ENCODE measurements at regions not wholly inside any gene's neighbourhood (a gene's known extent, or its start where the extent isn't known, plus 50 kb on each side); places are given as distances from the start of the nearest gene placed in this dataset.
A peak's percentile ranks its signal among the peaks of the same experiment; 100 is the strongest.

DNA sequence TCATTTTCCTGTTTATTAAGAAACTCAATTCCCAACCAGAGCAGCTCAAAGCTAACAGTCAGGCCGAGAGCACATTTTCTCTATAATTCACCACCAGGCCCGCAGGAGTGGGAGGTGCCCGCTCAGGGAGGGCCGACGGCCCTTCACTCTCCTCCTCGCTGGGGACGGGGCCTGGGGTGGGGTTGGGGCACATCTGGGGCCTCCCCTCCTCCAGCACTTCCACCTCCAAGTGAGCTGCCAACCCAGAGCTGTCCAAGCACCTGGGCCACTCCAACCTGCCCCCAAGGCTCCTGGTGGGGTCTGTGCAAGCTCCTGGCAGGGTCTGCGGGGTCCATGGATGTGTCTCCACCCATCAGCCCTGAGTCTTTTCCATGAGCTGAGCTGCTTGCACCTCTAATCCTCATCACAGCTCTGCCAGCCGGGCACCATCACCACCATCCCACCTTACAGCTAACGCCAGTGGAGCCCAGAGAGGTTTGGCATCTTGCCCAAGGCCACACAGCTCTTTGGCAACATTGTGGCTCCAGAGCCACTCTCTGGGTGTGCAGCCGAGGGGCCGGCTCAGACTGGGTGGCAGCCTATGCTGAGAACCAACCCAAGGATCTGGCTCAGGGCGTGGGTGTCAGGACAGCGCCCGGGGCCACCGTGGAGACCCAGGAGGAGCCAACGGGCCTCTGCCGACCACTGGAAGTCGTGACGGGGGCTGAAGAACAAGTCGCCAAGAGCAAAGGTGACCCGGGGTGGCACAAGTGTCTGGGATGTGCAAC, 193.5 kb downstream of the BRD1 start:
- no peak for DNase-seq (ENCODE audit: low read depth)
- TF ChIP-seq, protein P1, sequence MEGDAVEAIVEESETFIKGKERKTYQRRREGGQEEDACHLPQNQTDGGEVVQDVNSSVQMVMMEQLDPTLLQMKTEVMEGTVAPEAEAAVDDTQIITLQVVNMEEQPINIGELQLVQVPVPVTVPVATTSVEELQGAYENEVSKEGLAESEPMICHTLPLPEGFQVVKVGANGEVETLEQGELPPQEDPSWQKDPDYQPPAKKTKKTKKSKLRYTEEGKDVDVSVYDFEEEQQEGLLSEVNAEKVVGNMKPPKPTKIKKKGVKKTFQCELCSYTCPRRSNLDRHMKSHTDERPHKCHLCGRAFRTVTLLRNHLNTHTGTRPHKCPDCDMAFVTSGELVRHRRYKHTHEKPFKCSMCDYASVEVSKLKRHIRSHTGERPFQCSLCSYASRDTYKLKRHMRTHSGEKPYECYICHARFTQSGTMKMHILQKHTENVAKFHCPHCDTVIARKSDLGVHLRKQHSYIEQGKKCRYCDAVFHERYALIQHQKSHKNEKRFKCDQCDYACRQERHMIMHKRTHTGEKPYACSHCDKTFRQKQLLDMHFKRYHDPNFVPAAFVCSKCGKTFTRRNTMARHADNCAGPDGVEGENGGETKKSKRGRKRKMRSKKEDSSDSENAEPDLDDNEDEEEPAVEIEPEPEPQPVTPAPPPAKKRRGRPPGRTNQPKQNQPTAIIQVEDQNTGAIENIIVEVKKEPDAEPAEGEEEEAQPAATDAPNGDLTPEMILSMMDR (IDR thresholded peaks at IDR 0.05; ENCODE audit: control insufficient read depth, insufficient read depth, low read depth, low read length, missing control alignments), result no peak
- H3K4me3 ChIP-seq (ENCODE audit: control insufficient read depth, low read depth, low read length), result no peak overlapping the region

DNA sequence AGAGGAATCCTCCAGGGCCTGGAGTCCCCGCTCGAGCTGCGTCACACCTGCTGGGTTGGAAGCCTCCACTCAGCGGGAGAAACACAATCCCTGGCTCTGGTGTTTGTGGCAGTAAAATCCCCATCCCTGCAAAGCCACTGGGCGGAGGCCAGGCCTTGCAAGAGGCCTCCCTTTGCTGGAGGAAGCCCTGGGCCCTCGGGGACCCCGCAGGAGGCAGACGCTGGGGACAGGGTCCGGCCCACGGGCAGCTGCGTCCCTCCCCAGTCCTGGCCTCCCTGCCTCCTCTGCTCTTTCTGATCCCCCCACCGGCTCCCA, 194.7 kb downstream of the BRD1 start:
- TF ChIP-seq, protein P1 (IDR thresholded peaks at IDR 0.05; ENCODE audit: control insufficient read depth, insufficient read depth, low read depth, low read length, missing control alignments), result no peak
- no peak overlapping the region for H3K4me3 ChIP-seq (ENCODE audit: control insufficient read depth, low read depth, low read length)
- DNase-seq (ENCODE audit: low read depth), result no peak

DNA sequence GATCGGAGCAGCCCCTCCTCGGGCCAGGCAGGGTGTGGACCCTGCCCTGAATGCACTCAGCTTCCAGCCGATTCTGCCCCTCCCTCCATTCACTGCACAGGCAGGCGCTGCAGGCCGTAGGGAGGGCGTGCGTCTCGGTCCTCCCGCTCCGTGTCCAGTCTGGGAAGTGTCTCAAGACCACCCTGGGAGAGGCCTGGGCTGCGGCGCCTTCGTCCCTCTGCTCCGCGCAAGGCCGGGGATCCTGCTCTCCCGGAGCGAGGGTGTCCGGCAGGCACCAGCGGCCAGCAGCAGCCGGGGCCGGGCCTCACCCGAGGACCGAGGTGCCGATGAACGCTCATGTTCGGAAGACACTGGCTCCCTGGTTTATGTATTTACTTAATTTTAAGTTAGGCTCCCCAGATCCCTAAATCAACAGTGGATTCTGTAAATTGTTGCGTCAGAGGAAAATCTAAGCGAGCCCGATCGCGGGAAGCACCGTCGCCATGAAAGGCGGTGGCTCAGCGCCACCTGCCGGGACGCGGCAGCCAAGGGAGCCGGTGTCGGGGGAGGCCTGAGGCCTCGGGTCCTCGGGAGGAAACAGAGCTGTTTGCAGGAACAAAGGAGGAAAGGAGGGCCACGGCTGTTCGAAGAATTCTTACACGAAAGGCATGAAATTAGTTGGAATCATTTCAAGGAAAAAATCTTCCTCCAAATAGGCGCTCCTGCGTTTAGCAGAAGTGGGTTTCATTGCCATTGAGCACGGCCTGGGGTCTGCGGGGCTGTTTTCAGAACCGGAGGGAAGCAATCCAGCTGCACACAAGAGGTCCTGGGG, 195.3 kb downstream of the BRD1 start:
- DNase-seq (ENCODE audit: low read depth), result no peak
- H3K4me3 ChIP-seq (ENCODE audit: control insufficient read depth, low read depth, low read length), result peak overlapping the region; percentile 26
- TF ChIP-seq, protein P1 (IDR thresholded peaks at IDR 0.05; ENCODE audit: control insufficient read depth, insufficient read depth, low read depth, low read length, missing control alignments), result peak; percentile 80

DNA sequence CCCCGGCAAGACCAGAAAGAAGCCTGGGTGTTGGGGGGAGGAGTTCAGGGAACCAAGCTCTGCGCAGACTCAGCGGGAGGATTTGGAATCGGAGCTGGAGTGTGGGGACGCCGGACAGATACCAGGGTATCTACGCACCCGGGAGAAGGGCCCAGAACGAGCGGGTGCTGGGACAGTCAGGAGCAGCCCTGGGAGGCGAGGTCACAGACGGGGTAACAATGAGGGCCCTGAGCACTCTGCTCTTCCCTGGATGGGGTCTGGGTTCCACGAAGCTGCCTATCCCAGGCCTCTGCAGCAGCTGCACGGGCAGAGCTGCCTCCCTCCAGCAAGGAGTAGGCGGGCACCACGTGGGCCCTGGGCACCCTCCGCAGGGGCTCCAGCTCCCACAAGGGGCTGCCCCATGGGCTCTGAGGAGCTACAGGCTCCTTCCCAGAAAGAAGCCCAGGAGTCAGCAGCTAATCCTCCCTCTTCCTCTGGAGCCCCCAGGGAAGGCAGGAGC, 197.2 kb downstream of the BRD1 start:
- no peak overlapping the region for H3K4me3 ChIP-seq (ENCODE audit: control insufficient read depth, low read depth, low read length)
- DNase-seq (ENCODE audit: low read depth), result no peak
- TF ChIP-seq, protein P1 (IDR thresholded peaks at IDR 0.05; ENCODE audit: control insufficient read depth, insufficient read depth, low read depth, low read length, missing control alignments), result no peak

DNA sequence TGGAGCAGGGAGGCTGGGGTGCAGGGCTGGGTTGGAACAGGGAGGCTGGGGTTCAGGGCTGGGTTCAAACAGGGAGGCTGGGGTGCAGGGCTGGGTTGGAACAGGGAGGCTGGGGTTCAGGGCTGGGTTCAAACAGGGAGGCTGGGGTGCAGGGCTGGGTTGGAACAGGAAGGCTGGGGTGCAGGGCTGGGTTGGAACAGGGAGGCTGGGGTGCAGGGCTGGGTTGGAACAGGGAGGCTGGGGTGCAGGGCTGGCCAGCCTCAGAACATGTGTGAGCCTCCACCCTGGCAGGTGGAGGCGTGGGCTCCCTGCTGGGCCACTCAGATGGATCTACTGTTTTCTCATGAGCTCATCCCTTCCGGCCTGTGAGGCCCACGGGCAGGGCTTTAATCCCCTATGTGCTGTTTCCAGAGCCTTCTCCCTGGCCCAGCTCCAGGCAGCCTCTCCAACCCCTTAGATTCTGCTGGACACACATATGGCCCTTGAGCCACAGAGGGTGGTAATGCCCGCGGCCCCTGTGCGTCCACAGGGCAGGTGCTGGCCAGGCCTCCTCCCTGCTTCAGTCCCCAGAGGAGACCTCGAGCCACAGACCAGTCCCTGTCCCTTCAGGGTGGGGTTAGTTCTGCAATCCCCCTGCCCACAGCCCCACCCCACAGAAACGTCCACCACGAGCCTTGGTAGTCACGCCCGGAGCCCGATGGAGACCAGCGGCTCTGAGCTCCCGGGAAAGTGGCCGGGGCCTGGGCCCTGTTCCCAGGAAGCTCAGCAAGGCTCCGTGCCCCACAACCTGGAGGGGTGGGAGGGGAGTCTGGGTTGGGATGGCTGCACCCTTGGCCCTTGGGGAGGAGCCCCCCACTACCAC, 197.9 kb downstream of the BRD1 start:
- DNase-seq (ENCODE audit: low read depth), result no peak
- H3K4me3 ChIP-seq (ENCODE audit: control insufficient read depth, low read depth, low read length), result no peak overlapping the region

DNA sequence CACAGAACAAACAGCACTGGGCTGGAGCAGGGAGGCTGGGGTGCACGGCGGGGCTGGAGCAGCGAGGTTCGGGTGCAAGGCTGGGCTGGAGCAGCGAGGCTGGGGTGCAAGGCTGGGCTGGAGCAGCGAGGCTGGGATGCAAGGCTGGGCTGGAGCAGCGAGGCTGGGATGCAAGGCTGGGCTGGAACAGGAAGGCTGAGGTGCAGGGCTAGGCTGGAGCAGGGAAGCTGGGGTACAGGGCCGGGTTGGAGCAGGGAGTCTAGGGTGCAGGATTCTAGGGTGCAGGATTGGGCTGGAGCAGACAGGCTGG, 198.5 kb downstream of the BRD1 start:
- H3K4me3 ChIP-seq (ENCODE audit: control insufficient read depth, low read depth, low read length), result no peak overlapping the region
- DNase-seq (ENCODE audit: low read depth), result no peak
- TF ChIP-seq, protein P1 (IDR thresholded peaks at IDR 0.05; ENCODE audit: control insufficient read depth, insufficient read depth, low read depth, low read length, missing control alignments), result no peak

More for the DNA sequence above, 197.9 kb downstream of the BRD1 start:
- TF ChIP-seq, protein P1 (IDR thresholded peaks at IDR 0.05; ENCODE audit: control insufficient read depth, insufficient read depth, low read depth, low read length, missing control alignments), result no peak

Measured in AG09309 (cell line).